T-helper 1 cell treated with Interleukin-12 subunit alpha and Interleukin-12 subunit beta and Interleukin-4 antibody, amounts not matched to agents 30 ng/mL and 1 ng/mL, for 36 hours (primary cell): ENCODE measurements at regions not wholly inside any gene's neighbourhood (a gene's known extent, or its start where the extent isn't known, plus 50 kb on each side); places are given as distances from the start of the nearest gene placed in this dataset.

Source experiments
- intact Hi-C: fragments of 100-400 bp; cut with micrococcal nuclease; formaldehyde crosslinking; loops from one replicate; pipeline ENCODE4 v1.15.1; 2024

DNA sequence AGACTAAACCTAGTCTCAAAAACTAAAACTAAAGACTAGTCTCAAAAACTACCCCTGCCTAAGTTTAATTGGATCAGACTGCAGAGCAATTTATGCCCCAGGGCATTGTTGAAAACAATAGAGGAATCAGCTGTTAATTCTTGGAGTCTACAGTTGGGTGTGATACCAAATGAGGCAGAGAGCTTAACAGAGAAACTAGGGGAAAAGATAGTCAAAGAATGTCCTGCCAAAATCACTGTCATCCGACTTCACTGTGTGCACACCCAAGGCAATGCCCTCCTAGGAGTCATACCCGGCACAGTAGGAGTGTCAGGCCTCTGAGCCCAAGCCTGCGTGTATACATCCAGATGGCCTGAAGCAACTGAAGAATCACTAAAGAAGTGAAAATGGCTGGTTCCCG lies 90.5 kb upstream of the TOMM7 start:
- intact Hi-C loops: no loop called here

DNA sequence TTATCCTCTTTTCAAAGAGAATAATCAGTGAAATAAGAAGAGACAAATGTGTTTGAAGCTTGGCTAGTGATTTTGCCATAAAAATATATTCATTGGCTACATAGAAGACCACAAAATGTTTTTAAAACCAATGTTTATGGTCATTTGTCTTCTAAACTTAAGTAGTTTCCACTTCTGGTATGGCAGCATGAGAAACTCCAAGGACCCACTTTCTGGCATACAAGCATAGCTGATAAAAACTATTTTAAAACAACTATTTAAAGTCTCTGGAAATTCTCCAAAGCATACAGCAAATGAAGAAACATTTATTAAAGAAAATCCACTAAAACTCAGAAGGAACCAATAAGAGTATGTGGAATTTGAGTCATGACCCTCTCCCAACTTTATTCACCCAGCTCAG lies 89.2 kb upstream of the TOMM7 start:
- intact Hi-C loops: no loop called here

DNA sequence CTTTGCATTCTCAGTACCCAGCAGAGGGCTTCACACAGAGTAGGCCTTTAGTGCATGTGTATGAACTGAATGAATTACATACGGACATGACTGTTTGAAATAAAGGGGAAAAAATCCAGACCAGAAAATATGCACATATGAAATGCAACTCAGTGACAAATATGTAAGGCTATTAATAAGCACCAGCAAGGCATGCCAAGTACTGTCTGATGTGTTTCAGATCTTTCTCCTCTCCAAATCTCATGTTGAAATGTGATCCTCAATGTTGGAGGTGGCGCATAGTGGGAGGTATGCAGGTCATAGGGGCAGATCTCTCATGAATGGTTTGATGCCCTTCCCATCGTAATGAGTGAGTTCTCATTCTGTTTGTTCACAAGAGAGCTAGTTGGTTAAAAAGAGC lies 87.3 kb upstream of the TOMM7 start:
- intact Hi-C loops: no loop called here

DNA sequence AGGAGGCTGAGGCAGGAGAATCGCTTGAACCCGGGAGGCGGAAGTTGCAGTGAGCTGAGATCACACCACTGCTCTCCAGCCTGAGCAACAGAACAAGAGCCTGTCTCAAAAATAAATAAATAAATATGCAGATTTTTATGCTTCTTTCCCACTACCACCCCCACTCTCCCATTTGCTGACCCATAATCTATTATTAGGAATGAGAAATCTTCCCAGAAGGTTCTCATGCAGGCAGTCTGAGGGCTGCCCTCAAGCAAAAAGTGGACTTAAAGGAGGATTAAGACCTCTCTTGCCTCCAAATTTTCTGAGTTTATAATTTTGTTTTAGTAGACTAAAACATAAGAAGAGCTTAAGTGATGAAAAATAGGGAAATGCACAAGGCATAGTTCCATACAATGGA lies 85.2 kb upstream of the TOMM7 start:
- intact Hi-C loops: loop anchor here (2.0 kb wide), 1 partner anchor 15 kb away; no protein-coding TSS in a partner anchor

DNA sequence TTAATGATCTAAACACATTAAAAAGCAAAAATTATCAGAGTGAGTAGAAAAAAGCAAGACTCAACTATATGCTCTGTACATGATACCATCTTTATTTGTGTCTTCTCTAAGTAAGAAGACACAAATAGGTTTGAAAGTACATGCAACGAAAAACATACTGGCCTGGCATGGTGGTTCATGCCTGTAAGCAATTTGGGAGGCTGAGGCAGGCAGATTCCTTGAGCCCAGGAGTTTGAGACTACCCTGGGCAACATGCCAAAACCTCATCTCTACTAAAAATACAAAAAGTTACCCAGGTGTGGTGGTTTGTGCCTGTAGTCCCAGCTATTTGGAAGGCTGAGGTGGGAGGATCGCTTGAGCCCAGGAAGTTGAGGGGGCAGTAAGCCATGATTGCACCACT lies 78.1 kb upstream of the TOMM7 start:
- intact Hi-C loops: loop anchor here (1.0 kb wide), 1 partner anchor 15 kb away; no protein-coding TSS in a partner anchor

DNA sequence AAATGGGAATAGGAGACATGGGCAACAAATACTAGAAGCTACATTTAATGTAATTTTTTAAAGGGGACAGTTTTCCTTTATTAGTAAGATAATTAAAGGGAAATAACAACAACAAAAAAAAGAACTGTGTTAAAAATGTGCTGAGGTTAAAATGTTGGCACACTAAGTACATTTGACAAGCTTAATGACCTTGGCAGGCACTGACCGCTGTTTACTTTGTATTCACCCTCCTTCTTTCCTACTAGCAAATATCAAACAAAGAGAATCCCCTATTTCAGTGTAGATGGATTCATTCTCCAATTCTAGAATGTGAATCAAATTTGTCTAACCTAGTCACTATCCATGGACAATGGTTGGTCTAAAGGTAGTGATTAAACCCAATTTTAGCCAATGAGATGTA lies 77.5 kb upstream of the TOMM7 start:
- intact Hi-C loops: no loop called here

DNA sequence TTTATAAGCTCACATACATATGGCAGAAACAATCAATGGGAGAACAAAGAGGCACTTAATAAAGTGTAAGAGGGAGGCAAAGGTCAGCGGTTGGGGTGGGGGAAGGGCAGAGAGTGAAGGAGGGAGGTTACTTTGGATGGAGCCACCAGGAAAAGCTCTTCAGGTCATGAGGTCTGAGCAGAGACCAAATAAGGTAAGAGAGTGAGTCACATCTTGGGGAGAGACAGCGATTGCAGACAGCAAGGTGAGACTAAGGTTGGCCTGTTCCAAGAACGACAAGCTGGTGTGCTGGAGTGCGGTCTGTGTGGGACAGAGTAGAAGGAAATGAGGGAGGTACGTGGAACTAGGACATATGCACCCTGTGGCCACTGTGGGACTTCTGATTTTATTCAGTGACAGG lies 74.3 kb upstream of the TOMM7 start:
- intact Hi-C loops: no loop called here

DNA sequence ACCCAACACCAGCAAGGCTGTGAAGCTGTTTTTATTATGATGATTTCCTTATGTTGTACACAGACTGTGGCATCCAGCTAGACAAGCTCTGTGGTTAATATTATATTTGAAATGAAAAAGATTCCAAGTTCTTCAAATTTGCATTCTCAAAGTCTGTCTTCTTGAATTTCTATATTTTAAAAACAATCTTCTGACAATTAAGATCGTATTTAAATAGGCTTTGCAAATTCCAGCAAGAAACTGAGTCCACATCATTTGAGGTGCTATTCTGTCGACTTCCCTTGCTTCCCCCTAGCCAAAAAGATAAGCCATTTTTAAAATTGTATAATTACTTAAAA lies 73.1 kb upstream of the TOMM7 start:
- intact Hi-C loops: no loop called here

DNA sequence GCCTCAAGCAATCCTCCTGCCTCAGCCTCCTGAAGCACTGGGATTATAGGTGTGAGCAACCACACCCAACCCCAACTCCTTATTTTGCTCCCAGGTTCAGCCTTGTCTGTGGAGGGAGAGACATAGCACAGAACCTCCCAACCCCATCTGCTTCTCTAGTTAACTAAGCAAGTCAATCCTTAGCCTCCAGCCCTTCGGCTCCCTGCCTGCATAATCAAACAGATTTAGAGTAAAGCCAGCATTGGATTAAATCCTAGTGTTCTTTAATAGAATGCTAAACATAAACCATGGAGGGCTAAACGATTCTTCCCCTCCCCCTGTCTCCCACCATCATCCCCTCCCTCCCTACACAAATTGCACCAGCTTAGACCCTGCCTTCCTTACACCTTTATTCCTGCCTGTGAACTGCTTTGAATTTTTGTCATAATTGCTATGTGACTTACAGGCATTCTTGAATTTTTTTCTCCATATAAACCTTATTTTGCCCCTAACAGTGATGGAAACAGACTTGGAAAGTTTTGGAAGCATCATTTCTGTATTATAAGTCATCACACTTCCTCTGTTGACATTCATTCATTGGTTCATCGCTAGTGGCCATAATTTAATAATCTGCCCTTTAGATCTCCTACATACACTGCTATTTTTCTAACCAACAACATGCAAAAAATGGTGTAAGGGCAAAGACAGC lies 72.6 kb upstream of the TOMM7 start:
- intact Hi-C loops: no loop called here

DNA sequence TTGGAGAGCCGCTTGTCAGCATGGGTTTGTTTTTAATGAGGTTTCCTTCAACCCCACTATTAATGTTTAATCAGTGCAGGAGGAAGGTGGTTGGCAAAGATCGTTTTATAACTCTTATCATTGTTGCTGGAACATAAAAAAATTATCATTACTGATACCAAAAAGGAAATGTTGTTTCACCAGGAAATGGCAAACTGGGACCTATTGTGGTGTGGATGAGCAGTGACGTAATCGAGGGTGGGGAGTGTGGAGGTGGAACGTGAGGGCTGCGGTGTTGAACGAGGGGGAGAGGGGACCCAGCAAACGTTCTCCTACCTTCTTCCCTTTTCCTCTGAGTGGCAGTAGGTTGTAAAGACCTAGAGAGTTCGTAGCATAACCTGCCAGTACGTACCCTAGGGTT lies 71.9 kb upstream of the TOMM7 start:
- intact Hi-C loops: no loop called here

DNA sequence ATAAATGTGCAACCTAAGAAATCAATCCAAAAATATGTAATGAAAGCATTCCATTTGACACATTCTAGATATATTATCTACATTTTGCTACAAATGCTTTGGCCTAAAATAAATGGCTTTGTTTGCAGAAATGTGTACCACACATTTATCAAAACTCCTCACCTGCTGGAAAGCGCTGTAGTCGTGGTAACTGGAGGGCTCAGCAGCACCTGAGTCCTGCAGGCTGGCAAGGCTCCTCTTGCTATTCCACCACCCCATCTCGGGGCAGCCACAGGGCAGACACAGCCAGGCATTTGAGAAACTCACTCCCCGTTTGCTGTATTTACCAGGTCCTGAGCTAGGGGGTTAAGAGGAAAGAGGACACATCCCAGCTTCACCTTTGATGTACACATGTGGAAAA lies 68.1 kb upstream of the TOMM7 start:
- intact Hi-C loops: no loop called here

DNA sequence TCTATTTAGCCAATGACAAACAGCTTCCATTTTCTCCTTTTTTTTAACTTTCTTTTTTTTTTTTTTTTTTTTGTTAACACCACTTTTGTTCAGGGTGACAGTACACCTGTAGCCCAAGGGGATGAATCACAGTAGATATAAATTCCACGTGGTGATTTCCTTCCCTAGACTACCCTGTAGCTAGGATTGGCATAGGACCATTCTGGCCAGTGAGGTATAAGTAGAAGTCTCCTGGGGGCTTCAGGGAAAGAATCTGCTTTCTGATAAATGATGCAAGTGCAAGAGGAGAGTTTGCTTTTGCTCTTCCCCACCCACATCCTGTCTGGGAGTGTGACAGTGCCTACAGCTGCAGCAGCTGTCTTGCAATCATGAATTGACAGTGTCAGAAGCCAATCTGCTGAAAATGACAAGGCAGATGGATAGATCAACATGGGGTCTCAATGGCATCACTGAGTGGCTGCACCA lies 63.2 kb upstream of the TOMM7 start:
- intact Hi-C loops: loop anchor here (1.0 kb wide), 6 partner anchors 15 to 295 kb away; partner anchors contain the start of genes HYCC1, KLHL7 and TOMM7

DNA sequence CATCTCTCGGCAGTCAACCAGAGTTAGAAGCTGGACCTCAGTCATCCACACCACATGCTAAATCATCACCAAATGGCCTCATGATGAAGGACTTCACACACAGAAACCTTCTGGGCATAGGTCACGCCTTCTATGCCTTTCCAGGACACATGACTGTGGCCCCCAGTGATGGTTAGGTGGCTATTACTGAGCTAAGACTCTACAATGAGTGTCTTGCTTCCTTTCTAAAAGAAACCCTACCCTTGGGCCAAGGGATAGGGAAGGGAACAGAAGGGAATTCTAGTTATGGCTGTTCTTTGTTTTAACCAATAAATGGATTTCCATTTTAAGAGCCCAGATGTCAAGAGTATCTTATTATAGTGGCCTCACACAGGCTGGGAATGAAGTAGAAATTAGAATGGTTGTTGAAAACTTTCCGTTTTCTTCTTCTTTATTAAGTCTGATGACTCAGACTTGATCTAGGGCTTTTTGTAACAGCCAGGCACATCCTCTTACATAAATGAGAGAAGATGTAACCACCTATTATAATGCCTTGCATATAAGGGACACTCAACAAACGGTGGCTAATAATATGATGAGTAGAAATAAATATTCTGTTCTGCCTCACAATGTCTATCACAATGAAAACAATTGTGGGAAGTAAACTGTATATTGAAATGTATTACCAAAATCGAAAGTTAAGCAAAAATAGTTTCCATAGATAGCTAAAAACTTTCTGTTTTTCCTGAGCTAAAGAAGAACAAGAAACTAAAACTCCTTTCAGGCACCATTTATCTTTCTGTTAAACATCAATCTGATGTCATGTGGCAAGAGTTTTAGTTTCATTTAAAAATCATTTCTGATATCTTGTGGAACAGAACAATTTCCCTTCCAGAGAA lies 62.5 kb upstream of the TOMM7 start:
- intact Hi-C loops: loop anchor here (1.0 kb wide), 6 partner anchors 16 to 296 kb away; partner anchors contain the start of genes HYCC1, KLHL7 and TOMM7

DNA sequence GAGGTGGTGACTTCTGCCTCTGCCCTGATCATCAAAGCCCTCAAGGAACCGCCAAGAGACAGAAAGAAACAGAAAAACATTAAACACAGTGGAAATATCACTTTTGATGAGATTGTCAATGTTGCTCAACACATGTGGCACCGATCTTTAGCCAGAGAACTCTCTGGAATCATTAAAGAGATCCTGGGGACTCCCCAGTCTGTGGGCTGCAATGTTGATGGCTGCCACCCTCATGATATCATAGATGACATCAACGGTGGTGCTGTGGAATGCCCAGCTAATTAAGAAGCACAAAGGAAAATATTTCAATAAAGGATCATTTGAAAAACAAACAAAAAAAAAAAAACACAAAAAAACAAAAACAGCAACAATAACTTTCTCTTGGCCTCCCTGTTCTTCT lies 59.5 kb upstream of the TOMM7 start:
- intact Hi-C loops: no loop called here

DNA sequence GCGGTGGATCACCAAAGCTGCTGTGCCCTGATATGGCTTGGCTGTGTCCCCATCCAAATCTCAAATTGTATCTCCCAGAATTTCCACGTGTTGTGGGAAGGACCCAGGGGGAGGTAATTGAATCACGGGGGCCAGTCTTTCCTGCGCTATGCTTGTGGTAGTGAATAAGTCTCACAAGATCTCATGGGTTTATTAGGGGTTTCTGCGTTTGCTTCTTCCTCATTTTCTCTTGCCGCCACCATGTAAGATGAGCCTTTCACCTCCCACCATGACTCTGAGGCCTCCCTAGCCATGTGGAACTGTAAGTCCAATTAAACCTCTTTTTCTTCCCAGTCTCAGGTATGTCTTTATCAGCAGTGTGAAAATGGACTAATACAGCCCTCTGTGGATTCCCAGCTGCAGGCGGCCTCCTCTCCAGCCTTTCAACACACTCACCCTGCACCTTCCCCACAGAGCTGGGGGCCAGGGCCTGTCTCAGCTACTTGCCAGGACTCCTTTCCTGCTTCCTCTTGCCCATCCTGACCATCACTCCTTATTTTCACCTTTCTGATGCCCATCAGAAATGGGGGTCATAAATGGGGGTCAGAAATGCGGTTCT lies 57.2 kb upstream of the TOMM7 start:
- intact Hi-C loops: no loop called here

DNA sequence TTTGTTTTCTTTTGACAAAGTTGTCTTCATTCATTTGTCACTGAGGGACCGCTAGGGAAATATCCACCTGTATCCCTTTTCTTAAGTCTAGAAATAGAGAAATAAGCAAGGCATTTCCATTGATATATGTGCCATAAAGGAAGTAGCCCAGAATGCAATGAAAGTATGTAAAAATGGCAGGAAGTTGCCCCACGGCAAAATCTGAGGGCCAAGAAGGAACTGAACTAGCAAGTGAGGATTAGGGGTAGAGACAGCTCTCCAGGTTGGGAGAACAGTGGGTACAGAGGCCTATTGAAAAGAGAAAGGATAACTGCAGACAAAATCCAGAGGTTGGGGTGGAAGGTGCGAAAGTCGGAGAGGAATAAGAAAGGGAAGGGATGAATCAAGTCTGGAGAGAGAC lies 56.6 kb upstream of the TOMM7 start:
- intact Hi-C loops: no loop called here

DNA sequence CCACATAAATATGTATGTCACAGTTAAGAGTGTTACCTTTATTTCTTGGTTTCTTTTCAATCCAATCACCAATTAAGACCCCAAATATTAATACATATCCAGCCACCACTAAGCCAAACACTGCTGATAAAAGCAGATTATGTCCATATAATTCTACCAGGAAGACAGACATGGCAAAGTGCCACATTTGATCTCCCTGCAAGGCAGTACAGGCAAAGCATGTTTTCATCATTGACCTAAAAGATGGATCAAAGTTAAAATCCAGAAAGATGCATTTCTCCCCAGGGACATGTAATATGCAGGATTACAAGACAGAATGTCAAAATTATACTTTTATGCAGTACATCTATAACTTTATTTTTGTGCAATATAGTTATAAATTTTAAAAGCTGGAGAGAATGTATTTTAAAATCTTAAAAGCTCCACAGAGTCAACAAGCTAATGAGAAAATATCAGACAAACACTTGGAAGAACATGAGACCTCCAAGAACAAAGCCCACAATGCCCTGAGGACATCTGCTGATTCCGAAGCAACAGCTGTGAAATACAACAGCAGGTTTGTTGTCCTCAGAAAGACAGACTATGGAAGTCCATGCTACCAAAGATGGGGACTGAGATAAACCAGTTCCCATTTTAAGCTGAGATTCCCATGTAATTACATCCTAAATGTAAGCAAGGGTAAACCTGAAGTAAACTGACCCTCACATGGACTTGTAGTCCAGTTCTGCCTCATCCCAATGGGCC lies 54.5 kb upstream of the TOMM7 start:
- intact Hi-C loops: no loop called here

DNA sequence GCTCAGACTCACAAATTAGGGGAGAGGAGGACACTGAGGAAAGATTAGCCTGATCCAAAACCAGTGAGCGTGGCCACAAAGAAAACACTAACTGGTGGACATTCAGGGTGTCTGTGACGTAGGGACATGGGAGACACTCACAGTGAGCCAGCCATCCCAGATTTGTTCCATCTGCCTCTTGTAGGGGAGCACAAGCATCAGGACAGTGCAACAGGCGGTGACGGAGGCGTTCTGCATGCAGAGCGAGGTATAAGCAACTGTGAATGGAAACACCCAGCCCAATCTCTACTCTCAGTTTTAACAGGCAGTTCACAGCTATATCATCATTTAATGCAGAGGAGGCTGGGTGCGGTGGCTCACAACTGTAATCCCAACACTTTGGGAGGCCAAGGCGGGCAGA lies 52.8 kb upstream of the TOMM7 start:
- intact Hi-C loops: no loop called here

DNA sequence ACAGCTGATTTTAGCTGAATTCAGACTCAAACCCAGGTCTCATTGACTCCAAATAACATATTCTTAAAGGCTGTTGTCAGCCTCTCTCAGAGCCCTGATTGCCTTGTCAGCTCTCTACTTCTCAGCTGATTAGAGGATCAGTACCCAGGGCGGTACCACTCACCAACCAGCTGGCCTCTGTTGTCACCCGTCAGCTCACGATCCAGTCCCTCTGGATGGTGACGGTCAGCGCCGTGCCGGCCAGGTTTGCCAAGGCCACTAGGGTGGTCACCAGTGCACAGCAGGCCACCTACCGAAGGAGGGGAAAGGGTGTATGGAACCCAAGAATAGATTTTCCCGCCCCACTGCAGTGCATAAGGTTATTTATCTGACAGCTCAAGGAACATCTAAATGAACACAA lies 52.3 kb upstream of the TOMM7 start:
- intact Hi-C loops: no loop called here
